ENCODE measurements at regions not wholly inside any gene's neighbourhood (a gene's known extent, or its start where the extent isn't known, plus 50 kb on each side); places are given as distances from the start of the nearest gene placed in this dataset.

DNA sequence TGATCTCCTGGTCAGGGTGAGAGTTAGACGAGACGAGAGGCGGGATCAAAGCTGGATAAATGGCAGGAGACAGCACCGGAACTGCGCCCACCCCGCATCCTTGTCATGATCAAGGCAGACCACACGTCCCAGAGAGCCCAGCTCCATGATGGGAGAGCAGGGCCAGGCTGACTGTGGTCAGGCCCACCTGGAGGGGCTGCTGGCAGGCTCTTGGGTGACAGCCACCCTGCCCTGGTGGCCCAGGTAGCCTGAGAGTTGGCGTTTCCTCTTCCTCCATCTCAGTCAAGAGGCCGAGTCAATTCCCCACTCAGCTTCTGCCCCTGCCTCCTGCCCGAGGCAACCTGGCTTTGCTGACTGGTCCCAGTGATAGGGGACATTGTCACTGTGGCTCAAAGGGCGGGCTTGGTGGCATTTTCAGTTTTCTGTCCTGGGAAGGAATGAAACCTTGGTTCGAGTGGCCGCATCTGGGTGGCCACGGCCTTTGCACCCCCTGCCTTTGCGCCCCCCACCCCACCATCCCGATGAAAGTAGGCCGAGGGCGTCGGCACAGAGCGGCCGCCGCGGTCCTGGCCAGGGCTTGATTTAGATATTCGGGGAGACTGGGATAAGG lies 60.8 kb upstream of the PPARA start:
- no peak overlapping the region for H3K4me3 ChIP-seq (ENCODE audit: low read depth, low read length)
- TF ChIP-seq, protein P1, sequence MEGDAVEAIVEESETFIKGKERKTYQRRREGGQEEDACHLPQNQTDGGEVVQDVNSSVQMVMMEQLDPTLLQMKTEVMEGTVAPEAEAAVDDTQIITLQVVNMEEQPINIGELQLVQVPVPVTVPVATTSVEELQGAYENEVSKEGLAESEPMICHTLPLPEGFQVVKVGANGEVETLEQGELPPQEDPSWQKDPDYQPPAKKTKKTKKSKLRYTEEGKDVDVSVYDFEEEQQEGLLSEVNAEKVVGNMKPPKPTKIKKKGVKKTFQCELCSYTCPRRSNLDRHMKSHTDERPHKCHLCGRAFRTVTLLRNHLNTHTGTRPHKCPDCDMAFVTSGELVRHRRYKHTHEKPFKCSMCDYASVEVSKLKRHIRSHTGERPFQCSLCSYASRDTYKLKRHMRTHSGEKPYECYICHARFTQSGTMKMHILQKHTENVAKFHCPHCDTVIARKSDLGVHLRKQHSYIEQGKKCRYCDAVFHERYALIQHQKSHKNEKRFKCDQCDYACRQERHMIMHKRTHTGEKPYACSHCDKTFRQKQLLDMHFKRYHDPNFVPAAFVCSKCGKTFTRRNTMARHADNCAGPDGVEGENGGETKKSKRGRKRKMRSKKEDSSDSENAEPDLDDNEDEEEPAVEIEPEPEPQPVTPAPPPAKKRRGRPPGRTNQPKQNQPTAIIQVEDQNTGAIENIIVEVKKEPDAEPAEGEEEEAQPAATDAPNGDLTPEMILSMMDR (IDR thresholded peaks at IDR 0.05; ENCODE audit: low read depth, low read length), result no peak

DNA sequence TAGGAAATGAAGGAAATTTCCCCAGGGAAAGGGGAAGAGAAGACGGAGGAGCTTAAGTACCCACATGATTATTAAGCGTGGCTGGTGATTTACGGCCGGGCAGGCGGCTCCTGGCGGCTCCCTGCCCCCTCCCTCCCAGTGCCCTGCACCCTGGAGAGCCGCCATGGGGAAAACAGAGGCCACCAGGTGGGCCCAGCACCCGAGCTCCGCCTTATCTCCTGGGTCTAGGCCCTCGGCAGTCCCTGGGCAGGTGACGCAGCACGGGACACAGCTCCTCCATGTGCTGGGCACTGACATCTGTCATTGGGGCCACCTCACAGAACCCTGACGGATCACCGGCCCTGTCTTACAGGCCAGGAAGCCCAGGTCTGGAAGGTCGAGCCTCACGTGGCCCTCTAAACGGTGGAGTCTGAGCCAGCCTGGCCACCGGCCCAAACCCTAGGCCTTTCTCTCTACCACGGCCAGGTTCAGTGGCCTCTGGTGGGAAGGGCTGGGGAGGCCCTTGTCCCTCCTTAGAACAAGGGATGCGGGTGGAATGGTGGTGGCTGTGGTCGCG lies 60.2 kb upstream of the PPARA start:
- TF ChIP-seq, protein P1 (IDR thresholded peaks at IDR 0.05; ENCODE audit: low read depth, low read length), result no peak
- H3K4me3 ChIP-seq (ENCODE audit: low read depth, low read length), result no peak overlapping the region

DNA sequence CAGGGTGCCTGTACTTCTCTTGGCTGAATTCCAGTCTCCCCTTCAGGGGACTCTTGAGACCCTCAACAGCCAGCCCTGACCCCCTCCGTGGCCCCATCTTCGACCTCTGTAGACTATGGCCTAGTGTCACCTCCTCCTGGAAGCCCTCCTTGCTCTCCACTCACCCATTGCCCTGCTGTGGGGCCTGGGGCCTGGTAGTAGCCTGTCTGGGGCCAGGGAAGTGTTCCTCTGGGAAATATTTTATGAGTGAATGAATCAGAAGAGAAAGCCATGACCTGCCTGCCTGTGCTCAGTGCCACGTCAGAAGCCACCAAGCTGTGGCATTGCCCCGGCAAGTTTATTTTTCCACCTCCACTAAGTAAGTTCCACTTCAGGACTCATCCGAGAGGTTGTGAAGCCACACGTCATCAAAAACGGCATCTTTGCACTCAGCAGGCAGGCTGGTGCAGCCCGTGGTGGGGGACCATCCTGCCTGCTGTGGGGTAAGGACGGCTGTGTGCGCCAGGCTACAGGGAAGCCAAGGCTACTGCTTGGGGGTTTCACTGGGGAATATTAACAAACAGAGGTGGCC lies 59.6 kb upstream of the PPARA start:
- TF ChIP-seq, protein P1 (IDR thresholded peaks at IDR 0.05; ENCODE audit: low read depth, low read length), result no peak
- H3K4me3 ChIP-seq (ENCODE audit: low read depth, low read length), result no peak overlapping the region

DNA sequence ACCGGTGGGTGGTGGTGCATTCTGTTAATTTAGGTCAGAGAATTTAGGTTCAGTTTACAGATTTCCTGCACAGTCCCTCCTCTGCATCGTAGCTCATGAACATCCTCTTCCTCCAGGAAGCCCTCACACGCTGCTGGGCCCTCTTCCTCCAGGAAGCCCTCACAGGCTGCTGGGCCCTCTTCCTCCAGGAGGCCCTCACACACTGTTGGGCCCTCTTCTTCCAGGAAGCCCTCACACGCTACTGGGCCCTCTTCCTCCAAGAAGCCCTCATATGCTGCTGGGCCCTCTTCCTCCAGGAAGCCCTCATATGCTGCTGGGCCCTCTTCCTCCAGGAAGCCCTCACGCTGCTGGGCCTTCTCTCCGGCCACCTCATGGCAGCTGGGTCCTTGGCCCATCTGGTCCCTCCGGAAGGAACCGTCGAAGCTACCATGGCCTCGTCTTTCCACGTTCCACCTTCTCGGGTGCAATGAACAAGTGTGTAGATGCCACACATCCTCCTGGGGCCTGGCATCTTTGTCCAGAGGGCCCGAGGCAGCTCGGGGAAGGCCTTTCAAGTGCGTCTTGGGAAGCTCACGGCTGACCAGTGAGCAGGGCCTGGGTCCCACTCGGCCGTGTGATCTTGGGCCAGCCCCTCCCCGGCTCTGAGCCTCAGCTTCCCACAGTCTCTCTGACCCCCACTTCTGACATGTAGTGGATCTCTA lies 58.9 kb upstream of the PPARA start:
- H3K4me3 ChIP-seq (ENCODE audit: low read depth, low read length), result no peak overlapping the region
- TF ChIP-seq, protein P1 (IDR thresholded peaks at IDR 0.05; ENCODE audit: low read depth, low read length), result no peak

DNA sequence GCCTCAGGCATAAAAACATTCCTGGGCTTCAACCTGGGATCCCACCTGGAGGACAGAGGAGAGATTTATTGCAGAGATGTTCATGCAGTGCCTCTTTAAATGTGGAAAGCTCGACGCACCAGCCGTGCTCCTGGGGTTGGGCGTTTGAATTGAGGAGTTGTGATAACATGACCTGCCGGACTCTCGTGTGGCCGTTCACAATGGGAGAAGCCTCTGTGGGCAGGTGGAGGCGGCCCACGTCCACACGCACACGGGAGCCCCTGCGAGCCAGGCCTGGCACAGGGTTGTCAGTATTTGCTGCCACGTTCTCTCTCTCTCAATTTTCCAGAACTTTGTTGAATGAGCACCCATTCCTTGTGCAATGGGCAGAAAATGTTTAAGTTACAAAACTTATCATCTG lies 58.3 kb upstream of the PPARA start:
- TF ChIP-seq, protein P1 (IDR thresholded peaks at IDR 0.05; ENCODE audit: low read depth, low read length), result no peak
- no peak overlapping the region for H3K4me3 ChIP-seq (ENCODE audit: low read depth, low read length)

DNA sequence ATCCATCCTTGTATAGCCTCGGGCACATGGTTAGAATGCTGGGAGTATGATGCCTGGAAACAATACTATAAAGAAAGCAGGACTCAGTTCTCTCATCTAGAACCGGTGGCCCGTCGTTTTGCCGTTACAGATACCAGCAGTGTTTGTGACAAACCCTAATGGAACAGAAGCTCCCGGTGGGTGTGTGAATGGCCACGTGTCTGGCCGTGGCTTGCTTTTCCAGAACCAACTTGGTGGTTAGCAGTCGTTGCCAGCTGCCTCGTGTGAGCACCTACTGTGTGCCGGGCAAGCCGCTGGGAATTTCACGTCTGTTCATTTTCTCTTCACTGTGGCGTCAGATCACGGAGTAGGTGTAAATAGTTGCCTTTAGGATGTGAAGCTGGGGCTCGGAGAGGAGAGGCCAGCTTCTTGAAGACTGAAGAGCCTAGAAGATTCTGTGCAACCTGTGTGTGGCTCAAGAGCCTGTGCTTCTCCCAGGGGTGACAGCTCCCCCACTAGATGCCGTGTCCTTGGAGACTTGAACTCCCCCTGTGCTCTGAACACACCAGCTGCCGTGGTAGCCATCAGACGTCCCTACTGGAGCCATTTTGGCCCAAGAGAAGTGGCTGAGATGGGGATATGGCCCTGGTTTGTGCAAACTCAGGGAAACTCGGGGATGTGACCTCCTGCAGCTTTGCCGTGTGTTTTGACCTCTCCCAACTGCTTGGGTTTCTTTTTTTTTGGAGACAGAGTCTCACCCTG lies 57.5 kb upstream of the PPARA start:
- no peak overlapping the region for H3K4me3 ChIP-seq (ENCODE audit: low read depth, low read length)
- TF ChIP-seq, protein P1 (IDR thresholded peaks at IDR 0.05; ENCODE audit: low read depth, low read length), result no peak
